Type B pancreatic cell (in vitro differentiated cells): ENCODE measurements at regions not wholly inside any gene's neighbourhood (a gene's known extent, or its start where the extent isn't known, plus 50 kb on each side); places are given as distances from the start of the nearest gene placed in this dataset.
"Not testable (repeated sequence)": the region's sequence is repeated elsewhere in the genome, so short reads cannot be mapped to it uniquely, and the experiment has no call there.

Source experiments
- DNase-seq: peaks from one replicate; pipeline ENCODE4 v3.0.0; 2021; ENCODE audit warnings: mixed read lengths; ENCODE audit not compliant: unreplicated experiment; ENCODE audit errors: extremely low spot score
- H3K27ac Mint-ChIP-seq: 2 replicates; pipeline ENCODE4 v1.8.0; 2021; ENCODE audit warnings: mild to moderate bottlenecking, mixed read lengths
- H3K27me3 Mint-ChIP-seq: 2 replicates; pipeline ENCODE4 v1.8.0; 2021; ENCODE audit warnings: mixed read lengths
- H3K36me3 Mint-ChIP-seq: 2 replicates; pipeline ENCODE4 v1.8.0; 2021; ENCODE audit warnings: mixed read lengths
- H3K4me1 Mint-ChIP-seq: one replicate; pipeline ENCODE4 v1.8.0; 2021; ENCODE audit warnings: mixed read lengths; ENCODE audit not compliant: unreplicated experiment
- H3K4me3 Mint-ChIP-seq: 2 replicates; pipeline ENCODE4 v1.8.0; 2021; ENCODE audit warnings: mild to moderate bottlenecking, mixed read lengths
- H3K9me3 Mint-ChIP-seq: 2 replicates; pipeline ENCODE4 v1.8.0; 2021; ENCODE audit warnings: mixed read lengths
- CTCF ChIP-seq: fragments of 200-600 bp; sonication (generic); conservative IDR thresholded peaks from 2 replicates; pipeline ENCODE4 v1.5.0; 2021; ENCODE audit warnings: antibody characterized with exemption, mild to moderate bottlenecking

GRCh38 chrX:112197840-112198239 is 115.3 kb upstream of the TRPC5 start:
- Mint-ChIP-seq H3K27ac (no peak overlapping the region), H3K9me3 (no peaks in the 10 kb centered on the region), H3K36me3 (no peaks in the 10 kb centered on the region), H3K4me3 (no peak overlapping the region), H3K27me3 (no peaks in the 10 kb centered on the region), H3K4me1 (no peaks in the 10 kb centered on the region)
- TF ChIP-seq CTCF, result no peak
- DNase-seq, result no peak

DNA sequence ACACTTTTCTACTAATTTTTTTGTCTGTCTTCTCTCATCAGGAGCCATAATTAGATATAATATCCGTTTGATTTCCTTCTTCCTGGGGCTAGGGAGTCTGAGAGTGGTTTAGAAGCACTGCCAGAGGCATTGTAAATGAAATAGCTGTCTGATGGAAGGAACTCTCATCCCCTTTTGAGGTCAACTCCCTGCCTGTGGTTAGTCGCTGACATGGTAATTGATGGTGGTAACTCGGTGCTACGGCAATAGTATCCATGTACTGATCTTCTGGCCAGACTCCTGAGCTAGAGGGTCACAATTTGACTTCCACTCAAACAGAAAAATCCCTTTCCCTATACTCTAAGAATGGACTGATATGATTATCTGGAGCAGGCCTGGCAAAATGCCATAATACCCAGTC is 108.1 kb upstream of the TRPC5 start:
- TF ChIP-seq CTCF, result no peak
- H3K4me1 Mint-ChIP-seq, result no peaks in the 10 kb centered on the region
- no peaks in the 10 kb centered on the region for H3K36me3 Mint-ChIP-seq
- H3K27me3 Mint-ChIP-seq, result no peaks in the 10 kb centered on the region
- H3K27ac Mint-ChIP-seq, result no peak overlapping the region
- H3K9me3 Mint-ChIP-seq, result no peaks in the 10 kb centered on the region
- no peak for DNase-seq
- H3K4me3 Mint-ChIP-seq, result no peak overlapping the region

DNA sequence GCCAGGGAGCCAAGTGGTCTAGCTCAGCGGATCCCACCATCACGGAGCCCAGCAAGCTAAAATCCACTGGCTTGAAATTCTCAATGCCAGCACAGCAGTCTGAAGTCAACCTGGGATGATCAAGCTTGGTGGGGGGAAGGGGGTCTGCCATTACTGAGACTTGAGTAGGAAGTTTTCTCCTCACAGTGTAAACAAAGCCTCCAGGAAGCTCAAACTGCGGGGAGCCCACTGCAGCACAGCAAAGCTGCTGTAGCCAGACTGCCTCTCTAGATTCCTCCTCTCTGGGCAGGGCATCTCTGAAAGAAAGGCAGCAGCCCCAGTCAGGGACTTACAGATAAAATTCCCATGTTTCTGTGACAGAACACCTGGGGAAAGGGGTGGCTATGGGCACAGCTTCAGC is 98.8 kb upstream of the TRPC5 start:
- not testable (repeated sequence) for H3K4me1 Mint-ChIP-seq, H3K36me3 Mint-ChIP-seq, DNase-seq, H3K4me3 Mint-ChIP-seq, H3K9me3 Mint-ChIP-seq, H3K27me3 Mint-ChIP-seq, H3K27ac Mint-ChIP-seq

DNA sequence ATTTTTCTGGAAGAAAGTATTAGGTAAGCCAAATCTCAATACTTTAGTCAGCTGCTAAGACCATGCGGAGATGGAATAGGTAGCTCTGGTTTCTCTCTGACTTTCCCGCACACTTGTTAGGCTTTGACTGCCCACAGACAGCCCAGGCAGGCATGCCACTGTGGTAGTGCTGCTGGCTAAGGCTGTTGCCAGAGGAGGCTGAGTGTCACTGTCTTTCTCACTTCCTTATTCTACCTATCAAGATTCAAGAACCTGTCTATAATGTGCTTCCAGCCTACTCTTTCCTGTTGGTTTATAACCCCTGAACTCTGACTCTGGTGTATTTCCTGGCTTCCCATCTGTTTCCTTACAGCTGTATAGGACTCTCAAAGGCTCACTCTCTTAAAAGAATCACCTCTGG is 81.8 kb upstream of the TRPC5 start:
- TF ChIP-seq CTCF, result no peak
- DNase-seq, result no peak
- H3K27me3 Mint-ChIP-seq, result no peaks in the 10 kb centered on the region
- H3K36me3 Mint-ChIP-seq, result no peaks in the 10 kb centered on the region
- H3K4me3 Mint-ChIP-seq, result no peak overlapping the region
- no peaks in the 10 kb centered on the region for H3K9me3 Mint-ChIP-seq
- no peaks in the 10 kb centered on the region for H3K4me1 Mint-ChIP-seq
- H3K27ac Mint-ChIP-seq, result no peak overlapping the region

GRCh38 chrX:112163906-112164305 is 81.3 kb upstream of the TRPC5 start:
- Mint-ChIP-seq H3K27me3 (no peaks in the 10 kb centered on the region), H3K36me3 (no peaks in the 10 kb centered on the region), H3K27ac (no peak overlapping the region), H3K9me3 (no peaks in the 10 kb centered on the region), H3K4me1 (no peaks in the 10 kb centered on the region), H3K4me3 (no peak overlapping the region)
- TF ChIP-seq CTCF, result no peak
- no peak for DNase-seq

DNA sequence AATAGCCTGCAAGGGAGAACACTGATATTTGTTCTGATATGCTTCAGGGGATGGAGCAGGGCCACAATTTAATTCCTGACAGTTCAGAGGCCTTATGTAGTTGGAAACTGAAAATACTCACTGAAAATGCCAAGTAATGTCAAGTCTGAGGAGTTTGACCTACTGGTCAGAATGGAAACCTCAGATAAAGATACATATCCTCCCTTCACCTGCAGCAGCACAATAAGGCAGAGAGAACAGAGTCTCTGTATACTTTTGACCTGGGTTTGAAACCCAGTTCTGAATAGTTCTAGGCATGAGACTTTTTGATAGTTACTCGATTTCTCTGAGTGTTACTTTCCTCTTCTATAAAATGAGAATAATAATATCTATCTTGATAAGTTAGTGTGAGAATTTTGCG is 65.8 kb upstream of the TRPC5 start:
- no peak overlapping the region for H3K4me3 Mint-ChIP-seq
- no peak overlapping the region for H3K27ac Mint-ChIP-seq
- DNase-seq, result no peak
- H3K9me3 Mint-ChIP-seq, result no peaks in the 10 kb centered on the region
- no peaks in the 10 kb centered on the region for H3K36me3 Mint-ChIP-seq
- no peaks in the 10 kb centered on the region for H3K27me3 Mint-ChIP-seq
- H3K4me1 Mint-ChIP-seq, result peaks cover 5% of the 10 kb centered on the region
- no peak for TF ChIP-seq CTCF
